ENCODE measurements at regions not wholly inside any gene's neighbourhood (a gene's known extent, or its start where the extent isn't known, plus 50 kb on each side); places are given as distances from the start of the nearest gene placed in this dataset.

DNA sequence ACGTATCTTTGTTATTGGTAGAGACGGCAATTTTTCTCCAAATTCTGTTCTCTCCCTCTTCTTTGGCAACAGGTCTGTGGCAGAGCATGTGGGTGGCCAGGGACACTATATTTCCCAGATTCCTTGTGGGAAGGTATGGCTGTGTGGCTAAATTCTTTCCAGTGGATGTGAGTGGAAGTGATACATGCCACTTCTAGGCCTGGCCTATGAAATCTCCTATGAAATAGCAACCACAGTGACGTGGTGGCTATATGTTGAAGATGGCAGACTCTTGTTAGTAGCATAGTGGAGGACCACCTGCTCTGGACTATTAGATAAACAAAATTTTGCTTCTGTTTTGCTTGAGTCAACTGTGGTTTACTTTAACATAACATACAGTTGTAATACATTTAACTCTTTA, 243.3 kb downstream of the IL20RB start (continued):
- TF ChIP-seq, protein P1, sequence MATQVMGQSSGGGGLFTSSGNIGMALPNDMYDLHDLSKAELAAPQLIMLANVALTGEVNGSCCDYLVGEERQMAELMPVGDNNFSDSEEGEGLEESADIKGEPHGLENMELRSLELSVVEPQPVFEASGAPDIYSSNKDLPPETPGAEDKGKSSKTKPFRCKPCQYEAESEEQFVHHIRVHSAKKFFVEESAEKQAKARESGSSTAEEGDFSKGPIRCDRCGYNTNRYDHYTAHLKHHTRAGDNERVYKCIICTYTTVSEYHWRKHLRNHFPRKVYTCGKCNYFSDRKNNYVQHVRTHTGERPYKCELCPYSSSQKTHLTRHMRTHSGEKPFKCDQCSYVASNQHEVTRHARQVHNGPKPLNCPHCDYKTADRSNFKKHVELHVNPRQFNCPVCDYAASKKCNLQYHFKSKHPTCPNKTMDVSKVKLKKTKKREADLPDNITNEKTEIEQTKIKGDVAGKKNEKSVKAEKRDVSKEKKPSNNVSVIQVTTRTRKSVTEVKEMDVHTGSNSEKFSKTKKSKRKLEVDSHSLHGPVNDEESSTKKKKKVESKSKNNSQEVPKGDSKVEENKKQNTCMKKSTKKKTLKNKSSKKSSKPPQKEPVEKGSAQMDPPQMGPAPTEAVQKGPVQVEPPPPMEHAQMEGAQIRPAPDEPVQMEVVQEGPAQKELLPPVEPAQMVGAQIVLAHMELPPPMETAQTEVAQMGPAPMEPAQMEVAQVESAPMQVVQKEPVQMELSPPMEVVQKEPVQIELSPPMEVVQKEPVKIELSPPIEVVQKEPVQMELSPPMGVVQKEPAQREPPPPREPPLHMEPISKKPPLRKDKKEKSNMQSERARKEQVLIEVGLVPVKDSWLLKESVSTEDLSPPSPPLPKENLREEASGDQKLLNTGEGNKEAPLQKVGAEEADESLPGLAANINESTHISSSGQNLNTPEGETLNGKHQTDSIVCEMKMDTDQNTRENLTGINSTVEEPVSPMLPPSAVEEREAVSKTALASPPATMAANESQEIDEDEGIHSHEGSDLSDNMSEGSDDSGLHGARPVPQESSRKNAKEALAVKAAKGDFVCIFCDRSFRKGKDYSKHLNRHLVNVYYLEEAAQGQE (IDR thresholded peaks at IDR 0.05) = no peak
- TF ChIP-seq, protein P2, sequence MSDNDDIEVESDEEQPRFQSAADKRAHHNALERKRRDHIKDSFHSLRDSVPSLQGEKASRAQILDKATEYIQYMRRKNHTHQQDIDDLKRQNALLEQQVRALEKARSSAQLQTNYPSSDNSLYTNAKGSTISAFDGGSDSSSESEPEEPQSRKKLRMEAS (IDR thresholded peaks at IDR 0.05) = no peak
- TF ChIP-seq HNF4A (conservative IDR thresholded peaks at IDR 0.05) = no peak
- no peak for TF ChIP-seq EGR1 (IDR thresholded peaks at IDR 0.05; ENCODE audit: low read depth in 2 of 2)
- no peak for TF ChIP-seq FOXA1 (IDR thresholded peaks at IDR 0.05)
- TF ChIP-seq GABPA (IDR thresholded peaks at IDR 0.05 in 1 of 2, conservative IDR thresholded peaks at IDR 0.05 in 1 of 2) = no peak

DNA sequence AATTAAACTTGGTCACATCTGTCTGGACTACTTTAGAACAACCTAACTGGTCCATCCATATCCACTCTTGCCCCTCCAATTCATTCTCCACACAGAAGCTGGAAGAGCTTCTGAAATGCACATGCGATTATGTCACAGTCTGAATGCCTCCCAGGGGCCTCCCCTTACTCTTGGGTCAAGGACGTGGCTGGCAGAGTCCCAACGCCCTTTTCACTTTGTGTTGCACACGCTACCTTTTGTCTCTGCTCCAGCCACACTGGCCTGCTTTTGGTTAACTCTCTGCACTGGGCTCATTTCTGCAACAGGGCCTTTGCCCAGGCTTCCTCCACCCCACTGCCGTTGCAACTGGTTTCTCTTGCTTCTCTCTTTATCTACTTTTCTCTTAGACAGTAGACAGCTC, 245.2 kb downstream of the IL20RB start:
- H3K4me1 ChIP-seq (ENCODE audit: control insufficient read depth in 4 of 4, insufficient read depth in 4 of 4, low read length in 3 of 4) = peaks cover 0 to 7% (median 2%) of the 10 kb centered on the region in 4 donors
- no peaks in the 10 kb centered on the region for H3K9me3 ChIP-seq (ENCODE audit: control insufficient read depth in 4 of 4, low read length in 3 of 4)
- no peak overlapping the region for H3K9ac ChIP-seq (ENCODE audit: low read depth in 1 of 2, low read length in 2 of 2)
- TF ChIP-seq, protein P3, sequence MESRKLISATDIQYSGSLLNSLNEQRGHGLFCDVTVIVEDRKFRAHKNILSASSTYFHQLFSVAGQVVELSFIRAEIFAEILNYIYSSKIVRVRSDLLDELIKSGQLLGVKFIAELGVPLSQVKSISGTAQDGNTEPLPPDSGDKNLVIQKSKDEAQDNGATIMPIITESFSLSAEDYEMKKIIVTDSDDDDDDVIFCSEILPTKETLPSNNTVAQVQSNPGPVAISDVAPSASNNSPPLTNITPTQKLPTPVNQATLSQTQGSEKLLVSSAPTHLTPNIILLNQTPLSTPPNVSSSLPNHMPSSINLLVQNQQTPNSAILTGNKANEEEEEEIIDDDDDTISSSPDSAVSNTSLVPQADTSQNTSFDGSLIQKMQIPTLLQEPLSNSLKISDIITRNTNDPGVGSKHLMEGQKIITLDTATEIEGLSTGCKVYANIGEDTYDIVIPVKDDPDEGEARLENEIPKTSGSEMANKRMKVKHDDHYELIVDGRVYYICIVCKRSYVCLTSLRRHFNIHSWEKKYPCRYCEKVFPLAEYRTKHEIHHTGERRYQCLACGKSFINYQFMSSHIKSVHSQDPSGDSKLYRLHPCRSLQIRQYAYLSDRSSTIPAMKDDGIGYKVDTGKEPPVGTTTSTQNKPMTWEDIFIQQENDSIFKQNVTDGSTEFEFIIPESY (IDR thresholded peaks at IDR 0.05) = no peak
- no peak for TF ChIP-seq SP1 (IDR thresholded peaks at IDR 0.05)
- no peak for TF ChIP-seq HNF4G (IDR thresholded peaks at IDR 0.05)
- TF ChIP-seq, protein P4, sequence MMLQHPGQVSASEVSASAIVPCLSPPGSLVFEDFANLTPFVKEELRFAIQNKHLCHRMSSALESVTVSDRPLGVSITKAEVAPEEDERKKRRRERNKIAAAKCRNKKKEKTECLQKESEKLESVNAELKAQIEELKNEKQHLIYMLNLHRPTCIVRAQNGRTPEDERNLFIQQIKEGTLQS (IDR thresholded peaks at IDR 0.05) = no peak
- no peak for TF ChIP-seq EGR1 (IDR thresholded peaks at IDR 0.05; ENCODE audit: low read depth in 2 of 2)
- no peak for TF ChIP-seq TAF1 (conservative IDR thresholded peaks at IDR 0.05)
- TF ChIP-seq RXRA (IDR thresholded peaks at IDR 0.05) = no peak
- TF ChIP-seq, protein P5, sequence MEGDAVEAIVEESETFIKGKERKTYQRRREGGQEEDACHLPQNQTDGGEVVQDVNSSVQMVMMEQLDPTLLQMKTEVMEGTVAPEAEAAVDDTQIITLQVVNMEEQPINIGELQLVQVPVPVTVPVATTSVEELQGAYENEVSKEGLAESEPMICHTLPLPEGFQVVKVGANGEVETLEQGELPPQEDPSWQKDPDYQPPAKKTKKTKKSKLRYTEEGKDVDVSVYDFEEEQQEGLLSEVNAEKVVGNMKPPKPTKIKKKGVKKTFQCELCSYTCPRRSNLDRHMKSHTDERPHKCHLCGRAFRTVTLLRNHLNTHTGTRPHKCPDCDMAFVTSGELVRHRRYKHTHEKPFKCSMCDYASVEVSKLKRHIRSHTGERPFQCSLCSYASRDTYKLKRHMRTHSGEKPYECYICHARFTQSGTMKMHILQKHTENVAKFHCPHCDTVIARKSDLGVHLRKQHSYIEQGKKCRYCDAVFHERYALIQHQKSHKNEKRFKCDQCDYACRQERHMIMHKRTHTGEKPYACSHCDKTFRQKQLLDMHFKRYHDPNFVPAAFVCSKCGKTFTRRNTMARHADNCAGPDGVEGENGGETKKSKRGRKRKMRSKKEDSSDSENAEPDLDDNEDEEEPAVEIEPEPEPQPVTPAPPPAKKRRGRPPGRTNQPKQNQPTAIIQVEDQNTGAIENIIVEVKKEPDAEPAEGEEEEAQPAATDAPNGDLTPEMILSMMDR (IDR thresholded peaks at IDR 0.05; ENCODE audit: low read depth, low read length, missing input control) = no peak
- TF ChIP-seq, protein P2 (IDR thresholded peaks at IDR 0.05) = no peak
- TF ChIP-seq NR2F2 (IDR thresholded peaks at IDR 0.05) = no peak
- no peaks in the 10 kb centered on the region for H3K27me3 ChIP-seq (ENCODE audit: control insufficient read depth in 4 of 4, insufficient read depth in 4 of 4, low read length in 3 of 4)
- DNase-seq (ENCODE audit: low spot score) = no peak
- no peaks in the 10 kb centered on the region for H3K36me3 ChIP-seq (ENCODE audit: control insufficient read depth in 4 of 4, insufficient read depth in 3 of 4, low read depth in 1 of 4, low read length in 3 of 4)
- no peak overlapping the region for H3K27ac ChIP-seq (ENCODE audit: low read depth in 1 of 2, low read length in 2 of 2)
- no peak overlapping the region for H3K4me3 ChIP-seq (ENCODE audit: low read depth in 1 of 3, low read length in 3 of 3)
- 44% methylated on average over 5 of the region's 5 CpGs for WGBS

Data from liver (tissue), 8 donors.